HG03442 (cell line): ENCODE measurements at regions not wholly inside any gene's neighbourhood (a gene's known extent, or its start where the extent isn't known, plus 50 kb on each side); places are given as distances from the start of the nearest gene placed in this dataset.
"Not testable (repeated sequence)": the region's sequence is repeated elsewhere in the genome, so short reads cannot be mapped to it uniquely, and the experiment has no call there.

Experiments
- ATAC-seq: cut with Tn5 transposase; IDR thresholded peaks from one replicate; pipeline ENCODE4 v1.9.1; 2021; ENCODE audit warnings: mild to moderate bottlenecking, moderate library complexity; ENCODE audit not compliant: unreplicated experiment

- no peak for ATAC-seq
These were observed 68.1 kb upstream of the GRXCR1 start for GRCh38 chr4:42824278-42824977.

- ATAC-seq: no peak
These were observed 71.3 kb upstream of the GRXCR1 start for GRCh38 chr4:42821230-42821629.

- no peak for ATAC-seq
These were observed 72.5 kb upstream of the GRXCR1 start for GRCh38 chr4:42819863-42820514.

- ATAC-seq: no peak
These were observed 74.6 kb upstream of the GRXCR1 start for GRCh38 chr4:42817913-42818312.

- ATAC-seq: no peak
These were observed 75.6 kb upstream of the GRXCR1 start for GRCh38 chr4:42816880-42817400.

- ATAC-seq: no peak
These were observed 76.2 kb upstream of the GRXCR1 start for GRCh38 chr4:42816189-42816879.

GRCh38 chr4:42809419-42810084 is 83.0 kb upstream of the GRXCR1 start:
- ATAC-seq: no peak

- no peak for ATAC-seq
These were observed 86.1 kb upstream of the GRXCR1 start for GRCh38 chr4:42806303-42806835.

GRCh38 chr4:42789041-42789567 is 103.4 kb upstream of the GRXCR1 start:
- ATAC-seq: peak; percentile 55

GRCh38 chr4:42787079-42787463 is 105.4 kb upstream of the GRXCR1 start:
- no peak for ATAC-seq

- no peak for ATAC-seq
These were observed 106.0 kb upstream of the GRXCR1 start for GRCh38 chr4:42786350-42787078.

GRCh38 chr4:42785817-42786216 is 106.7 kb upstream of the GRXCR1 start:
- no peak for ATAC-seq

- no peak for ATAC-seq
These were observed 111.2 kb upstream of the GRXCR1 start for GRCh38 chr4:42781315-42781714.

GRCh38 chr4:42778349-42778748 is 114.2 kb upstream of the GRXCR1 start:
- ATAC-seq: no peak

- ATAC-seq: no peak
These were observed 111.3 kb upstream of the ATP8A1 start for GRCh38 chr4:42768125-42768748.

- no peak for ATAC-seq
These were observed 110.8 kb upstream of the ATP8A1 start for GRCh38 chr4:42767669-42768068.

- no peak for ATAC-seq
These were observed 104.9 kb upstream of the ATP8A1 start for GRCh38 chr4:42761804-42762203.

GRCh38 chr4:42754965-42755364 is 98.1 kb upstream of the ATP8A1 start:
- not testable (repeated sequence) for ATAC-seq

GRCh38 chr4:42751587-42751986 is 94.7 kb upstream of the ATP8A1 start:
- ATAC-seq: no peak

- no peak for ATAC-seq
These were observed 94.0 kb upstream of the ATP8A1 start for GRCh38 chr4:42750856-42751255.
